ENCODE measurements at regions not wholly inside any gene's neighbourhood (a gene's known extent, or its start where the extent isn't known, plus 50 kb on each side); places are given as distances from the start of the nearest gene placed in this dataset.

GRCh38 chr10:33974976-33975478 lies 640.6 kb upstream of the NRP1 start:
- TF ChIP-seq, protein P1, sequence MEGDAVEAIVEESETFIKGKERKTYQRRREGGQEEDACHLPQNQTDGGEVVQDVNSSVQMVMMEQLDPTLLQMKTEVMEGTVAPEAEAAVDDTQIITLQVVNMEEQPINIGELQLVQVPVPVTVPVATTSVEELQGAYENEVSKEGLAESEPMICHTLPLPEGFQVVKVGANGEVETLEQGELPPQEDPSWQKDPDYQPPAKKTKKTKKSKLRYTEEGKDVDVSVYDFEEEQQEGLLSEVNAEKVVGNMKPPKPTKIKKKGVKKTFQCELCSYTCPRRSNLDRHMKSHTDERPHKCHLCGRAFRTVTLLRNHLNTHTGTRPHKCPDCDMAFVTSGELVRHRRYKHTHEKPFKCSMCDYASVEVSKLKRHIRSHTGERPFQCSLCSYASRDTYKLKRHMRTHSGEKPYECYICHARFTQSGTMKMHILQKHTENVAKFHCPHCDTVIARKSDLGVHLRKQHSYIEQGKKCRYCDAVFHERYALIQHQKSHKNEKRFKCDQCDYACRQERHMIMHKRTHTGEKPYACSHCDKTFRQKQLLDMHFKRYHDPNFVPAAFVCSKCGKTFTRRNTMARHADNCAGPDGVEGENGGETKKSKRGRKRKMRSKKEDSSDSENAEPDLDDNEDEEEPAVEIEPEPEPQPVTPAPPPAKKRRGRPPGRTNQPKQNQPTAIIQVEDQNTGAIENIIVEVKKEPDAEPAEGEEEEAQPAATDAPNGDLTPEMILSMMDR (optimal IDR thresholded peaks at IDR 0.05 in 1 of 3, IDR thresholded peaks at IDR 0.05 in 1 of 3, conservative IDR thresholded peaks at IDR 0.05 in 1 of 3; ENCODE audit: extremely low read depth in 1 of 3, insufficient read depth in 2 of 3, low read length in 3 of 3), result no peak
- no peak for TF ChIP-seq EZH2 (IDR thresholded peaks at IDR 0.05; ENCODE audit: low read length)
- no peaks in the 10 kb centered on the region for H3K27me3 ChIP-seq (ENCODE audit: control insufficient read depth, extremely low read depth, insufficient read depth, low read length)
- H3K27ac ChIP-seq (ENCODE audit: control insufficient read depth, insufficient read depth, low read length), result no peak overlapping the region
- H3K4me2 ChIP-seq (ENCODE audit: control insufficient read depth, extremely low read depth, insufficient read depth, low read depth, low read length), result no peak overlapping the region
- H4K20me1 ChIP-seq (ENCODE audit: control insufficient read depth, extremely low read depth, insufficient read depth, low read length), result no peaks in the 10 kb centered on the region
- no peak overlapping the region for H3K9ac ChIP-seq (ENCODE audit: control insufficient read depth, extremely low read depth, insufficient read depth, low read length)
- H3K9me1 ChIP-seq (ENCODE audit: control insufficient read depth, extremely low read depth, insufficient read depth, low read length), result no peaks in the 10 kb centered on the region
- H3K79me2 ChIP-seq (ENCODE audit: control insufficient read depth, insufficient read depth, low read length), result no peaks in the 10 kb centered on the region
- H3K4me1 ChIP-seq (ENCODE audit: control insufficient read depth, extremely low read depth, insufficient read depth, low read length), result no peaks in the 10 kb centered on the region
- H2AFZ ChIP-seq (ENCODE audit: control insufficient read depth, low read length), result no peak overlapping the region
- no peak overlapping the region for H3K4me3 ChIP-seq (ENCODE audit: control insufficient read depth in 2 of 3, extremely low read depth in 1 of 3, insufficient read depth in 2 of 3, low read depth in 1 of 3, low read length in 3 of 3)
- DNase-seq (ENCODE audit: low read depth, low spot score) (no peak), FAIRE-seq (no peak)
- dilution Hi-C loops (cut with MboI; ENCODE audit: extremely low pct_ligation_motif_present, low sequenced_read_pairs), result no loop called here
- H3K36me3 ChIP-seq (ENCODE audit: control insufficient read depth in 2 of 2, extremely low read depth in 1 of 2, insufficient read depth in 2 of 2, low read length in 2 of 2), result no peaks in the 10 kb centered on the region
- no peaks in the 10 kb centered on the region for H3K9me3 ChIP-seq (ENCODE audit: control insufficient read depth, low read depth, low read length)

DNA sequence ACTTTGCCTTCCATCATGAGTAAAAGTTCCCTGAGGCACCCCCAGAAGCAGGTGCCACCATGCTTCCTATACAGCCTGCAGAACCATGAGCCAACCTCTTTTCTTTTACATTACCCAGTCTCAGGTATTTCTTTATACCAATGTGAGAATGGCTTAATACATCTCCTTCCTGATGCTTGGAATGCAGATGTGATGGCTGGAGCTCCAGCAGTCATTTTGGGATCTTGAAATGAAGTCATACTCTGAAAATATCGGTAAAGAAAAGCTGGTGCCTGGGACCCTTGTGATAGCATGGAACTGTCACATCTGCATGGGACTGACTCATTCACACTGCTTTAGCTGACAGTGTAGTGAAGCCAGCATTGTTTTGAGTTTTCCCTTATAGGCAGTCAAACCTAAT lies 634.5 kb upstream of the NRP1 start:
- TF ChIP-seq, protein P1 (optimal IDR thresholded peaks at IDR 0.05 in 1 of 3, IDR thresholded peaks at IDR 0.05 in 1 of 3, conservative IDR thresholded peaks at IDR 0.05 in 1 of 3; ENCODE audit: extremely low read depth in 1 of 3, insufficient read depth in 2 of 3, low read length in 3 of 3), result no peak
- TF ChIP-seq EZH2 (IDR thresholded peaks at IDR 0.05; ENCODE audit: low read length), result no peak

More for the DNA sequence above, 634.5 kb upstream of the NRP1 start:
- no peak overlapping the region for H3K27ac ChIP-seq (ENCODE audit: control insufficient read depth, insufficient read depth, low read length)
- no peak overlapping the region for H3K4me2 ChIP-seq (ENCODE audit: control insufficient read depth, extremely low read depth, insufficient read depth, low read depth, low read length)
- no peaks in the 10 kb centered on the region for H3K79me2 ChIP-seq (ENCODE audit: control insufficient read depth, insufficient read depth, low read length)
- no peak overlapping the region for H3K4me3 ChIP-seq (ENCODE audit: control insufficient read depth in 2 of 3, extremely low read depth in 1 of 3, insufficient read depth in 2 of 3, low read depth in 1 of 3, low read length in 3 of 3)
- no peaks in the 10 kb centered on the region for H3K9me1 ChIP-seq (ENCODE audit: control insufficient read depth, extremely low read depth, insufficient read depth, low read length)
- FAIRE-seq (no peak), DNase-seq (ENCODE audit: low read depth, low spot score) (no peak)
- H3K4me1 ChIP-seq (ENCODE audit: control insufficient read depth, extremely low read depth, insufficient read depth, low read length), result no peaks in the 10 kb centered on the region
- dilution Hi-C loops (cut with MboI; ENCODE audit: extremely low pct_ligation_motif_present, low sequenced_read_pairs), result no loop called here
- H3K9me3 ChIP-seq (ENCODE audit: control insufficient read depth, low read depth, low read length), result no peaks in the 10 kb centered on the region
- no peaks in the 10 kb centered on the region for H4K20me1 ChIP-seq (ENCODE audit: control insufficient read depth, extremely low read depth, insufficient read depth, low read length)
- H3K27me3 ChIP-seq (ENCODE audit: control insufficient read depth, extremely low read depth, insufficient read depth, low read length), result no peaks in the 10 kb centered on the region
- H2AFZ ChIP-seq (ENCODE audit: control insufficient read depth, low read length), result no peak overlapping the region
- no peak overlapping the region for H3K9ac ChIP-seq (ENCODE audit: control insufficient read depth, extremely low read depth, insufficient read depth, low read length)
- no peaks in the 10 kb centered on the region for H3K36me3 ChIP-seq (ENCODE audit: control insufficient read depth in 2 of 2, extremely low read depth in 1 of 2, insufficient read depth in 2 of 2, low read length in 2 of 2)

Data from keratinocyte (primary cell).